Hematopoietic multipotent progenitor cell (in vitro differentiated cells): ENCODE measurements at regions not wholly inside any gene's neighbourhood (a gene's known extent, or its start where the extent isn't known, plus 50 kb on each side); places are given as distances from the start of the nearest gene placed in this dataset.

Experiments used
- DNase-seq, 3 donors: peaks; one replicate each; pipeline ENCODE4 v3.0.0-alpha.2; 2011 to 2015; ENCODE audit warnings: low read depth in 2 of 3, low spot score in 2 of 3

DNA sequence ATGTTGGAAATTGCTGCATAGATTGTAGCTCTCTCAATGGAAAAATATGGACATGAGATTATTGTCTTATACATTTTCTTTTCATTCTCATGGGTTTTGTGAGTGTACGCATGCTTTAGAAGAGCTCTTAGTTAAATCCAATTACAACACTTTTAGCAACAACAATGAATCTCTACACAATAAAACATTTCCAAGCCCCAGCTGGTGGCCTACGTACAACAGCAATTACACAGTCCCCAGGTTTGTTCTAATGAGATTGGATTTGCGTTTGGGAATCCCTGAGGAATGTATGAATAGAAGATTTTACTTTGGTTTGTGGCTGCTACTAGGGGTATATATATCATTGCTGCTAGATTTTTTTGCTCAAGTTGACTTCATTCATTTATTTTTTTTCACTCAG is 98.6 kb downstream of the FHDC1 start:
- DNase-seq, result no peak

DNA sequence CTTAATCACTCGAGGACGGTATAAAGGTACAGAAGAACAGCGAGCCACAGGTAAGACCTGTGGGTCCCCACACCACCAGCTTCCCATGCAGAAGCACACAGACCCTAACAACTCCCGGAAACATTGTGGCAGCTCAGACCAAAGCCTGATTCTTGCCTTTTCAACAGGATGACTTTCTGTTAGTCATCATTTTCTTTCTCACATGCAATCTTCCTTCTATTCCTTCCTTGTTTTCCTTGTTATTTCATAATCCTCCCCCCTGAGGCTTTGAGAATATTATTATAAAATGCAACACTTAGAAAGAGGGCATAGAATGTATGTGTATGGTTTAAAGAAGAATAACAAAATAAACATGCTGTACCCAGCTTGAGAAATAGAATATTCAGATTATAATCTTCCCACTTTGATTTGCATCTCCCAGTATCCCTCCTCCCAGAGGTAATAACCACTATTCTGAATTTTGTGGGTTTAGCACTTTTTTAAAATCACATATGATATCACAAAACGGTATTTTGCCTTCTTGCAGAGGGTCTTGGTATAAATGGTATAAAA is 100.9 kb downstream of the FHDC1 start:
- no peak for DNase-seq

DNA sequence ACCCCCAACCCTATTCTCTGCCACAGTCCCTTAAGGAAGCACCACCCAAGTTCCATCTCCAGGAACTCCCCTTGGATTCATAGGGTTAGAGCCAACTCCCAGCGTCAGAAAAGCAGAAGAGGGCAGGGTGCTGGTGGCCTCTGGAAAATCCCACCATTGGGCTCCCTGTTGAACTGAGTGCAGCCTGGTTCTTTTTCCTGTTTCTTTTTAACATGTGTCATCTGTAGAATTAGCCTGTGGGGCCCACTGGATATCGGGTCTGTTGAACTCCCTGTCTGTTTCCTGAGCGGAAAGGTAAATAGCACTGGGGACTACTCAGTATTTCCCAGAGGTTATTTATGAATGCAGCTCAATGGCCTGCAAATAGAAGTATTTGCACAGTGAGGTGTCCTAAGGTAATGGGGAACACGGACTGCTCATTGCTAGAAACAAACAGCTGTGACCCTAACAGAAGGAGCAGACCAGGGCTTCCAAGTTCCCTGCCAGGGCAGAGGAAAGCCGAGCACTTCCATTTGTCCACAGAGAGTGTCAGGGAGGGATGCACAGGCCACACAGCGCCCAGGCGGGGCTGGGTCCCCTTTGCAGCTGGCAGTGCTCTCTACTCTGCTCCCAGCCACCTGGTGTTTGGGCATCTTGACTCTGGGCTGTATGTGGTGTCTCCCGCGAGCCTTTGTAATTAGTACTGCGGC is 102.6 kb downstream of the FHDC1 start:
- peak in 1 of 3 donors; percentile 10 for DNase-seq

GRCh38 chr4:153039542-153040185 is 103.5 kb downstream of the FHDC1 start:
- no peak for DNase-seq

DNA sequence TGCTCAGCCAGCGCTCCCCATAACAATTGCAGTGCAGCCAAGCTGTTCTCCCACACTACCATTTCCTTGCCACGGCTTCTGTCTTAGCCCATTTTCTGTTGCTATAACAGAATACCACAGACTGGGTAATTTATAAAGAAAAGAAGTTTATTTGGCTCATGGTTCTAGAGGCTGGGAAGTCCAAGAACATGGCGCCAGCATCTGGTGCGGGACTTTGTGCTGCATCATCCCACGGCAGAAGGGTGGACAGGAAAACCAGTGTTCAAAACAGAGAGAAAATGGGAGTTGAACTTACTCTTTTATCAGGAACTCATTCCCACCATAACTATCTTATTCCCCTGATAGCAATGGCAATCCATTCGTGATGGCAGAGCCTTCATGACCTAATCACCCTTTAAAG is 104.6 kb downstream of the FHDC1 start:
- DNase-seq, result no peak

GRCh38 chr4:153044036-153044435 is 107.9 kb downstream of the FHDC1 start:
- DNase-seq, result no peak

DNA sequence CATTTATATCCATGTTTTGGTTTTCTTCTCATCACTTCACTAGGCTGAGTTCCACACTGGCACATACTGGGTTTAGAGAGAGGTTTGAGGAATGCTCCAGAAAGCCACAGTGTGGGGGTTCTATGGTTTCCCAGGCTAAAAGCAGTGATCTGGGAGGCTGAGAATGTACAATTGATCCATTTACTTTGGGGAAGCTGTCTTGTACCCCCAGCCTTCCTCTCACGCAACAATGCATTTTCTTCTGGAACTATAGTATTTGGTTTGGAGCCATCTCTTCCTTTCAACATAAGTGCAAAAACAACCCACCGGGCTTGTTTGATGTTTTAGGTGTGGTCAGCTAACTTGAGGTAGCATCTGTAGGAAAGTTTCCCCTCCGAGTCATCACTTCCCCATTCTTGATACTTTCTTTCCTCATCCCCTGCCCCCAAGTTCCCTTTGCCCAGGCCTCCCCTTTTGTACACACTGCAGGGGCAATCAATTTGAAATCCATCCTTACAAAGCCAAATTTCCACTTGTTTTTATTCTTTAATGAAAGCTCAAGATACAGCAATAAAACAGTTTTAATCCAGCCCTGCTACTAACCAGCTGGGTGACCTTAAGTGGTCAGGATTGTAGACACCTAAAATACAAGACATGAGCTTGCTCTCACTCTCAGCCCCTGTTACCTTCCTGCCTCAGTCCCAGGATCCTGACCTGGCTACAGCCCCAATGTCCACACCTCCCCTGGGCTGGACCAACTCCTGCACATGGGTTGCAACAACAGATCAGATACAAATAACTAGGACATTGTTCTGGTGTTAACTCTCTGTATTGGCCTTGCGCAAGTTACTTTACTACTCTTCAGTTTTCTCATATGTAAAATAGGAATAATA is 109.2 kb downstream of the FHDC1 start:
- peak in 2 of 3 donors; percentile 37 to 80 for DNase-seq

- DNase-seq, result no peak
Observed at GRCh38 chr4:153058671-153059060, 122.5 kb downstream of the FHDC1 start.

DNA sequence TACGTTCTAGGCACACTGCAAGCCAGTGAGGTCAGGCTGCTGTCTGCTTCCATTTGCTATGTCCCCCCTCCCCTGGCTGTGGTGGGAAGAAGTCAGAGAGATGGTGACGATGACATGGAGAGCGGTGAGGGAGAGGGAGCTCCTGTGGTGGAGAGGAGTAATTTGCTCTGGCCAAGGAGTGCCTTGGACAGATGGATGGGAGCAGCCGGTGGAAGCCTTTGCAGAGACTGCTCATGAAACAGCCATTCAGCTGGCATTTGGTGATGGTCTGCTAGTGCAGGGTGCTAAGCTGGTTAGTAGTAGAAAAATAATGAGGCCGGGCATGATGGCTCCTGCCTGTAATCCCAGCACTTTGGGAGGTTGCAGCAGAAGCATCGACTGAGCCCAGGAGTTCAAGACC is 124.1 kb downstream of the FHDC1 start:
- DNase-seq, result no peak

GRCh38 chr4:153061971-153062370 is 125.8 kb downstream of the FHDC1 start:
- DNase-seq, result no peak

GRCh38 chr4:153062652-153063168 is 126.6 kb downstream of the FHDC1 start:
- DNase-seq, result no peak

GRCh38 chr4:153063490-153063889 is 127.4 kb downstream of the FHDC1 start:
- no peak for DNase-seq

- no peak for DNase-seq
Observed at GRCh38 chr4:153064571-153064970, 128.4 kb downstream of the FHDC1 start.

- no peak for DNase-seq
Observed at GRCh38 chr4:153065276-153065675, 129.2 kb downstream of the FHDC1 start.

GRCh38 chr4:153067376-153067775 is 131.3 kb downstream of the FHDC1 start:
- DNase-seq, result no peak

GRCh38 chr4:153068751-153069150 is 132.6 kb downstream of the FHDC1 start:
- no peak for DNase-seq

DNA sequence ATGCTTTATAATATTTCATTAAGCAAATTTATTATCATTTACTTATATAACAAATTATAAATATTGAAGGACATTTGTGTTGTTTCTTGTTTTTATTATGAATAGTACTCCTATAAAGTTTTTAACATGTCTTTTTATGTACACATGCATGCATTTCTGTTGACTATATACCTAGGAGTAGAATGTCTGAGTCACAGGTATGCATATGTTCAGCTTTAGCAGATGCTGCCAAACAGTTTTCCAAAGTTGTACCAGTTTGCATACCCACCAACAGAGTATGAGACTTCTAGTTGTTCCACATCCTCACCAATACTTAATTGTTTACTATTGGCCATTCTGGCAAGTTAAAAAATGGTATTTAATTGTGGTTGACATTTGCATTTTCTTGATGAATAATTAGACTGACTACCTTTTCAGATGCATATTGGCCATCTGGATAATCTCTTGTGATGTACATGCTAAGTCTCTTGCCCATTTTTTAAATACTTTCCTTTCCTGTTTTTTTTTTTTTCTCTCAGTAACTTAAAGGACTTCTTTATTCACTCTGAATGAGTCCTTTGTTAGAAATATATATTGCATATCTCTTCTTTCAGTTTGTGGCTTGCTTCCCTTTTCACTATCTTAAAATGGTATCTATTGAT is 132.2 kb upstream of the TRIM2 start:
- DNase-seq, result no peak

GRCh38 chr4:153072661-153073060 is 131.6 kb upstream of the TRIM2 start:
- no peak for DNase-seq

DNA sequence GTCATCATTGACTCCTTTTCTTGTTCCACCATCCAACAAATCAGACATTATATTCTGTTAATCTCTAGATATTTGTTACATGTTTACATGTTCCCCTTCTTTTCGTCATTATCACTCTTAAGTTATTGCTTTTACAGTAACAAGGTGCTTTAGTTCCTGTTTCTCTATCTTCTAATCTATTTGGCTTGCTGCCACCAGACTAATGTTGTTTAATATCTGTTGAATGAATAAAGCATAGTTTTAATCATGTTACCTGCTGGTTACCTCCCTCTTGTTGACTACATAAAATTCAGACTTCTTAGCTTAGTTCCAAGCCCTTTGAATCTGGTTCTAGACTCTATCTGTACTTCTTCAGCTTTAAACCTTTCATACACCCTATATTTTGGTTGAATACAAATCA is 129.8 kb upstream of the TRIM2 start:
- peak in 1 of 3 donors; percentile 45 for DNase-seq

DNA sequence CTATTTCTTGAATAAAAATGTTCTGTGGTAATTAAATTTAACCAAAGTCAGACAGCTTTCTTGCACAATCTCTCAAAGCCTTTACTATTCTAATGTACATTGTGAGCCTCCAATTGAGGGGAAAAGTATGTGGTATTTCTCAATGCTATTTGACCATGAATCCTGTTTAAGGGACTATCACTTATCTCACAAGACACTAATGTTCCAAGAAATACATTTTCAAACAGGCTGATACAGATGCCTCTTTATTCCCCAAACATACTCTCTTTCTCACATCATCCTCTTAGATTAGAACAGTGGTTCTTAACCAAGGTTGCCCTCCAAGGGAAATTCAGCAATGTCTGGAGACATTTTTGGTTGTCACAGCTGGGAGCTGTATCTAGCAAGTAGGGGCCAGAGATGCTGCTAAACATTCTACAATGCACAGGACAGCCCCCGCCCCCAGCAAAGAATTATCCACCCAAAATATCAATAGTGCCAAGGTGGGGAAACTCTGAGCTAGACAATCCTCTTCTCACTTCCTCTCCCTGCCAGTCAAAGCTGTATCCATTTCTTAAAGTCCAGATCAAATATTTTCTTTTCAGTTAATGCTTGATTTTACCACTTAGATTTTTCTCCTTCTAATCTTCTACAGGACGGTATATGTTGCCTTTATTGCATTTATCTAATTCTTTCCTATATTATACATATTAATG is 129.2 kb upstream of the TRIM2 start:
- DNase-seq, result no peak
